NCI-H446 treated with DMSO at 0.1 percent for 48 hours (cell line): ENCODE measurements at regions not wholly inside any gene's neighbourhood (a gene's known extent, or its start where the extent isn't known, plus 50 kb on each side); places are given as distances from the start of the nearest gene placed in this dataset.
"Not testable (repeated sequence)": the region's sequence is repeated elsewhere in the genome, so short reads cannot be mapped to it uniquely, and the experiment has no call there.

Experiments
- DNase-seq: peaks from one replicate; lab custom pipeline; 2025; lab: John Stamatoyannopoulos, UW

GRCh38 chr4:138798404-138798803 is 217.2 kb upstream of the NOCT start:
- no peak for DNase-seq

GRCh38 chr4:138797646-138798045 is 217.9 kb upstream of the NOCT start:
- DNase-seq = no peak

DNA sequence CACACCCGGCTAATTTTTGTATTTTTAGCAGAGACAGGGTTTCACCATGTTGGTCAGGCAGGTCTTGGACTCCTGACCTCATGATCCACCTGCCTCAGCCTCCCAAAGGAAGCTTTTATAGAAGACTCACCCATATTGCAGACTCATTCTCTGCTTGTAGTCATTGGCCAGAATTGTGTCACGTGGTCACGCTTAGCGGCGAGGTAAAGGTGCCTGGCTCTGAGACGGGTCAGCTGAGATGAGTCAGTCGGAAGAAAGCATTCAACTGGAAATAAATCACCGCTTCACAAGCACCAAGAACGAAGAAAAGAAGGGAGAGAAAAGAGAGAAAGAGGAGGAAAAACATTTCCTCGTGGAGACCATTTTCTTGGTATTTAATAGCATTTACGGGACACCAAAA is 218.8 kb upstream of the NOCT start:
- DNase-seq = no peak

GRCh38 chr4:138790706-138791340 is 224.8 kb upstream of the NOCT start:
- no peak for DNase-seq

DNA sequence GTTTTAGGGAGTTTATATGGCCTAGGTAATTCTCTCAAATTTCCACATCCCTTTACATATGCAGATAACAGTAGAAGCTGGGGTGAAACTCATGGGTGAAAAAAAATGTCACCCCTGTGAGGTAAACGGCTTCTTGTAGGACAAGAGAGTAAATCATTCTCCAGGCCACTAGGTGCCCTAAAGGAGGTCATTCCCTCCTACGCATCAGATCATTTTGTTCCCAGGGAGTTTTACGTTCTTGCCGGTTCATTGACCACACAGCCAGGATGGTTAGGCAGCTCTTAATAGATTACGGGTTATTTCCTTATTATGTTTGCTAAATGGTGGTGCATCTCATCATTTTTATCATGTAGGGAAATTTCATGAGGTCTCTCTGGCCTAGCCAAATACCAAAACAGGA is 225.8 kb upstream of the NOCT start:
- DNase-seq = no peak

DNA sequence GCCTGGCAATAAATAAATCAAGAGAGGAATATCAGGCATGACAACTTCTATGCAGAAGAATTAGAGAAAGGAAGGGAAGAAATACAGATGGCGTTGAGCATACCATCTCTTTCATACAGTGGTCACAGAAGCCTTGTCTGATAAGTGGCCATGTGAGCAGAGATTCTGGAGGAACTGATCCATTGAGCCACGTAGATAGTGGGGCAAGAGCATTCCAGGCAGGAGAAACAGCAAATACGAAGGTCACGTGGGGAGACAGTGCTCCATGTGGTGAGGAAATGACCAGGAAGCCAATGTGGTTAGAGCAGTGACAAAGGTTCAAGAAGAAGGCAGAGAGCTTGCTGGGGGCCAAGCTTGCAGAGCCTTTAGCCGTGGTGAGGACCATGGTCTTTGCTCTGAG is 226.7 kb upstream of the NOCT start:
- DNase-seq = no peak

GRCh38 chr4:138788267-138788790 is 227.3 kb upstream of the NOCT start:
- DNase-seq = no peak

- DNase-seq = not testable (repeated sequence)
Observed at GRCh38 chr4:138779761-138780160, 235.8 kb upstream of the NOCT start.

DNA sequence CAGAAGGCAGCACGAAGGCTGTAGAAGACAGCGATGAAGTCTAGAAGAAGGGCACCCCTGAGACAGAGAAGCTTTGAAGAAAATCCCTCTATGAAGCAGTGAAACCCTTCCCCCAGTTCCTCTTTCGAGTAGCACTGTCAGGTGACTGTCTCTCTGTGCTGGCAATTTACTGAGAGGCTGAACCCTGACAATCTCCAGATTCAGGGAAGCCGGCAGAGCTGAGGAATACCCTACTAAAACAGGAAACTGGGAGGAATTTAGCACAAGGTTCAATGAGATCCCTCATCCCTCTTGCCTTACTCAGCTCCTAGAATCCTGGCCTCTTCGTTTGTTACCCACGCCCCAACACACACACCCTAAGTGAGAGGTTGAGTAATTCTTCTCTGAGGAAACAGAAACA is 239.7 kb upstream of the NOCT start:
- no peak for DNase-seq

GRCh38 chr4:138775489-138775888 is 240.1 kb upstream of the NOCT start:
- no peak for DNase-seq

- DNase-seq = no peak
Observed at GRCh38 chr4:138774940-138775339, 240.6 kb upstream of the NOCT start.

DNA sequence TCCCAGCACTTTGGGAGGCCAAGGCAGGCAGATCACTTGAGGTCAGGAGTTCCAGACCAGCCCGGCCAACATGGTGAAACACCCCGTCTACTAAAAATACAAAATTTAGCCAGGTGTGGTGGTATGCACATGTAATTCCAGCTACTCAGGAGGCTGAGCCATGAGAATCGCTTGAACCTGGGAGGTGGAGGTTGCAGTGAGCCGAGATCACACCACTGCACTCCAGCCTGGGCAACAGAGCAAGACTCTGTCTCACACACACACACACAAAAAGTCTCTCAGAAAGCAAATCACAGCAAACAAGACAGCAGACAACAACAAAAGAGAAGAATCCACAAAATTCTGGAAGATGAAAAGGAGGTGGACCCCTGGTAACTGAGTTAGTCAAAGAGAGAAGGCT is 241.5 kb upstream of the NOCT start:
- DNase-seq = not testable (repeated sequence)

DNA sequence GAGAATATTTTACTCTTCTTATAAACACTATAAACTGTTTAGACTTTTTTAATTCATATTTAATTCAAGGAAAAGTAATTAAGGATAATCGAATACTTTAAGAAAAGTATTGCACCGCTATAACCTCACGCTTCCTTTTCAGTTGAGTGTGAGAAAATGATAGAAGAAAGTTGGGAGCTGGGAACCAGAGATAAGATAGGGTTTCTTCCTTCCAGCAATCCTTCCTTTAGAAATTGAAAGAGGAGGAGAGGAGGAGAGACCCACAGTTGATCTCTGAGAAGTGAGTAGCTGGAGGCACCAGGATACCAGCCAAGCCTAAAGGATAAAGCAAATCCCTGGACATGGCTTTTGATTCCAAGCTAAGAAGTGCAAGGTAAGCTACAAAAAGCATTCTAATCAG is 242.3 kb upstream of the NOCT start:
- DNase-seq = no peak

DNA sequence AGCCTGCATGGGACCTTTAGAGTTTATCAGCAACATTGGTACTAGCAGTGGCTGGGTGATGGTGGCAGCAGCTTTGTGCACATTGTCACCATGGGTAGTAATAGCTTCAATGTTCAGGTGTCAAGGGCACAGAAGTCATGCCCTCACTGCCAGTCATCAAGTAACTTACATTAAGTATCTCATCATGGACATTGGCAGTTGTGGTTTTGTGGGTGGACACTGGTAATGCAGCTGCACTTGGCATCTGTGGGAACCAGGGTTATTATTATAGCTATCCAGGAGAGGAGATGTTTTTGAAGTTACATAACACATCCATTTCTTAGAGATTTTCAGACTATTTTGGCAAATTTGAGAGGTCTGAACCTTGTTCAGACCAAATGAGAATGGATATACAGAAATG is 243.2 kb upstream of the NOCT start:
- DNase-seq = no peak

GRCh38 chr4:138770818-138771217 is 244.8 kb upstream of the NOCT start:
- DNase-seq = no peak

DNA sequence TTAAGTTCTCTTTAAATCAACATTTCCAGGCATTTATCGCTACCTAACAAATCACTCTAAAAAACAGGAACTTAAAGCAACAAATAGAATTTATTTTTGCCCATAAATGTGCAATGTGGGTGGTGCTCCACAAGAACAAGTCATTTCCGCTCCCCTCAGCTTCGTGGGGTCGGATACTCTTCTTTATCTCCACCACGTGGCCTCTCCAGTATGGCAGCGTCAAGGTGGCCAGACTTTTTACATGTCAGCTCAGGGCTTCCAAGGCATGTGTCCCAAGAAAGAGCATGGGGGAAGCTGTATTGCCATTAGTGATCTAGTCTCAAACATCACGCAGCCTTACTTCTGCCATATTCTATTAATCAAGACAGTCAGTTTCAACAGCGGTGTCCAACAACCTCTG is 249.2 kb upstream of the NOCT start:
- DNase-seq = no peak

DNA sequence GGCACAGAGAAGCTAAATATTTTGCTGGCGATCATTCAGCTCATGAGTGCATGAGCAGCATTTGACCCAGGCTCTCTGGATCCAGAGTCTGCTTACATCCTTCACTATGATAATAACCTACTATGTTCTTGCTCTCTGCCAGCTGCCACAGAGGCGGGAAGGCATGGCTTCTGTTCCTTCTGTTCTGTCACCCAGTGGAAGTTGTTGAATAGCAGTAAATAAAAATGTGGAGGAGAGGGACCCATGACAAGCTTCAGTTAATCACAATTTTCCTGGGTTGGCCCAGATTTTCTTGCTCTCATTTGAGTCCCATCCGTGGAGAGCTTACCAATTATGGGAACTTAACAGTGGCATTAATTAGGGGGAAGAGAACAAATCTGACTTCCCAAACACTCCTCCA is 250.1 kb upstream of the NOCT start:
- no peak for DNase-seq

GRCh38 chr4:138761638-138762220 is 253.9 kb upstream of the NOCT start:
- no peak for DNase-seq

DNA sequence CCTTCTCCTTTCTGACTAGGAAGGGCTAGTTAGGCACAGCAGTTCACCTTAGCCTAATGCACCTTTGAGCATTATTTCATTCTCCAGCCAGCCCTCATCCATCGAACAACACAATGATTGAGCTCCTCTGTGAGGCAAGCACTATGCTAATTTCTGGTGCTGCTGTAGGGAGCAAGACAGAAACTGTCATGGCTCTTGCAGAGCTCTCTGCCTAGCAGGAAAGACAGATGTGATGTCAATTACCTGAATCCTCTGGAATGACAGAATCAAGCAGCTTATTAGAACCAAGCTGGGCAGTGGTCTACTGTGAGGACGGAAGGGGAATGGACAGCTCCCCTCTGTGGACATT is 256.1 kb upstream of the NOCT start:
- no peak for DNase-seq

DNA sequence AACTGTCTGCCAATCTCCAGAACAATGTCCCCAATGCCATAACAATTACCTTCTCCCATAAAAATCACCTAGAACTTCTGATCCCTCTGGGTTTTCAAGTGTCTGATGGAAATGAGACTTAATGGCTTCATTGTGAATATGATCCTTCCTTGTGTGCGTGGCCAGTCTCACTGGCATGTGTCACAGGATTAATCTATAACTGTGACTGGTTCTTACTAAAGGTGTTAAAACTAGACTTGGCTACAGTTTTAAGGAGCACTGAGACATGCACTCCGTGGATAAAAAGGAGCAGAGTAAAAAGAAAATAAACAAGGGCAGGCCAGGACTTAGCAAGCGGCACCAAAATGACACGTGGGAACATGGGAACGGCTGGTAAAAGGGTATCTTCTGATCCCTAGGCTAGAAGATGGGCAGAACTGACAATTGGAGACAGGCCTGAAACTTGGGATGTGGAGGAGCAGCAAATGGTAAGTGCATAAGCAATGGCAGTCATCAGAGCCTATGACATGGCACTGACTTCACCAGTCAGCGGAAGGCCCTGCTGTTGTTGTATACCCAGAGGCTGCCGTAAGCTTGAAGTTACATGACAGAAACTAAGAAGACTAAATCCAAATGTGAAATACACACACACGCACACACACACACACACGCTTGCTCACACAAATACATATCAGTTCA is 256.6 kb upstream of the NOCT start:
- DNase-seq = no peak

DNA sequence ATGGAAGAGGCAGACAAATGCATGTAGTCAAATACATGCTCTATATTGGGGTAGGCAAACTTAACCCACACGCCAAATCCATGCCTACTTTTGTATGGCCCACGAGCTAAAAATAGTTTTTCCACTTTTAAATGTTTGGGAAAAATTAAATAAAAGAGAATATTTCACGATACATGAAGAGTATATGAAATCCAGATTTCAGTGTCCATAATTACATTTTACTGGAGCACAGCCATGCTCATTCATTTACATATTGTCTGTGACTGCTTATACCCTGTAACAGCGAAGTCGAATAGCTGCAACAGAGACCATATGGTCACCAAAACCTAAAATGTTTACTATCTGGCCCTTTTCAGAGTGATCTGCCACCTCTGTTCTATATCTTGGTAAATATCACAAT is 257.4 kb upstream of the NOCT start:
- no peak for DNase-seq

GRCh38 chr4:138757432-138757831 is 258.1 kb upstream of the NOCT start:
- no peak for DNase-seq

GRCh38 chr4:138756519-138756918 is 259.1 kb upstream of the NOCT start:
- no peak for DNase-seq

DNA sequence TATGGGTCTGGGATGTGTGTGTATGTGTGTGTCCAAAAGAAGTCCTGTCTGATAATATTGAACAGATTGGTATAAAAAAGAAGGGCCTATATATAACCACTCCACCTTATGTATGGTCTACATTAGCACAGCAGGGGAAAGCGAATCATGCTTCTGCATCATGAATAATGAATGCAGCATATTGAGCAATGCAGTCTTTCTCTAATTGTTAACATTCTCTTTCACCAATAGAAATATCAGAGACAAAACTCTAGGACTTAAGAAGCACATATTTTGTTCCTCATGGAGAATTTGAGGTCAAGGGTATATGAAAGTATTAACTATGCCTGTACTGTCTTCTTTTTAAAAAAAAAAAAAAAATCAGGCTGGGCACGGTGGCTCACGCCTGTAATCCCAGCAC is 264.3 kb upstream of the NOCT start:
- DNase-seq = no peak
